ENCODE measurements at regions not wholly inside any gene's neighbourhood (a gene's known extent, or its start where the extent isn't known, plus 50 kb on each side); places are given as distances from the start of the nearest gene placed in this dataset.

- Histone ChIP-seq H3K9me3 (ENCODE audit: control insufficient read depth, insufficient read depth, low read length) (no peaks in the 10 kb centered on the region), H3K9ac (ENCODE audit: low read depth, low read length) (no peak overlapping the region), H3K4me1 (ENCODE audit: insufficient read depth, low read length) (peaks cover 10% of the 10 kb centered on the region; the same call in 1 of the 2 replicates), H3K36me3 (ENCODE audit: insufficient read depth, low read length) (no peaks in the 10 kb centered on the region)
Measured at GRCh38 chr6:2492686-2493523, 247.5 kb upstream of the GMDS start.

GRCh38 chr6:2491137-2491536 lies 245.7 kb upstream of the GMDS start:
- peaks cover 10% of the 10 kb centered on the region; the same call in 1 of the 2 replicates for H3K4me1 ChIP-seq (ENCODE audit: insufficient read depth, low read length)
- H3K9me3 ChIP-seq (ENCODE audit: control insufficient read depth, insufficient read depth, low read length): no peaks in the 10 kb centered on the region
- H3K9ac ChIP-seq (ENCODE audit: low read depth, low read length): no peak overlapping the region
- no peaks in the 10 kb centered on the region for H3K36me3 ChIP-seq (ENCODE audit: insufficient read depth, low read length)

- H3K9ac ChIP-seq (ENCODE audit: low read depth, low read length): no peak overlapping the region
- peaks cover 10% of the 10 kb centered on the region; the same call in 1 of the 2 replicates for H3K4me1 ChIP-seq (ENCODE audit: insufficient read depth, low read length)
- no peaks in the 10 kb centered on the region for H3K36me3 ChIP-seq (ENCODE audit: insufficient read depth, low read length)
- H3K9me3 ChIP-seq (ENCODE audit: control insufficient read depth, insufficient read depth, low read length): no peaks in the 10 kb centered on the region
Measured at GRCh38 chr6:2488578-2488977, 243.2 kb upstream of the GMDS start.

GRCh38 chr6:2485116-2485515 lies 239.7 kb upstream of the GMDS start:
- Histone ChIP-seq H3K36me3 (ENCODE audit: insufficient read depth, low read length) (no peaks in the 10 kb centered on the region), H3K9ac (ENCODE audit: low read depth, low read length) (no peak overlapping the region), H3K4me1 (ENCODE audit: insufficient read depth, low read length) (peaks cover 3% of the 10 kb centered on the region; the same call in 1 of the 2 replicates), H3K9me3 (ENCODE audit: control insufficient read depth, insufficient read depth, low read length) (peaks cover 5% of the 10 kb centered on the region; the same call in 1 of the 2 replicates)

GRCh38 chr6:2482773-2483172 lies 237.4 kb upstream of the GMDS start:
- no peaks in the 10 kb centered on the region for H3K36me3 ChIP-seq (ENCODE audit: insufficient read depth, low read length)
- no peak overlapping the region for H3K9ac ChIP-seq (ENCODE audit: low read depth, low read length)

GRCh38 chr6:2481307-2481706 lies 235.9 kb upstream of the GMDS start:
- no peak overlapping the region for H3K9ac ChIP-seq (ENCODE audit: low read depth, low read length)
- H3K9me3 ChIP-seq (ENCODE audit: control insufficient read depth, insufficient read depth, low read length): peaks cover 5% of the 10 kb centered on the region; the same call in 1 of the 2 replicates
- H3K36me3 ChIP-seq (ENCODE audit: insufficient read depth, low read length): no peaks in the 10 kb centered on the region
- no peaks in the 10 kb centered on the region for H3K4me1 ChIP-seq (ENCODE audit: insufficient read depth, low read length)

More at GRCh38 chr6:2482773-2483172, 237.4 kb upstream of the GMDS start:
- peaks cover 5% of the 10 kb centered on the region; the same call in 1 of the 2 replicates for H3K9me3 ChIP-seq (ENCODE audit: control insufficient read depth, insufficient read depth, low read length)
- no peaks in the 10 kb centered on the region for H3K4me1 ChIP-seq (ENCODE audit: insufficient read depth, low read length)

GRCh38 chr6:2480267-2480966 lies 235.0 kb upstream of the GMDS start:
- Histone ChIP-seq H3K9me3 (ENCODE audit: control insufficient read depth, insufficient read depth, low read length) (peaks cover 5% of the 10 kb centered on the region; the same call in 1 of the 2 replicates), H3K4me1 (ENCODE audit: insufficient read depth, low read length) (no peaks in the 10 kb centered on the region), H3K36me3 (ENCODE audit: insufficient read depth, low read length) (no peaks in the 10 kb centered on the region), H3K9ac (ENCODE audit: low read depth, low read length) (no peak overlapping the region)

GRCh38 chr6:2478200-2478599 lies 232.8 kb upstream of the GMDS start:
- Histone ChIP-seq H3K9me3 (ENCODE audit: control insufficient read depth, insufficient read depth, low read length) (peaks cover 5% of the 10 kb centered on the region; the same call in 1 of the 2 replicates), H3K36me3 (ENCODE audit: insufficient read depth, low read length) (no peaks in the 10 kb centered on the region), H3K9ac (ENCODE audit: low read depth, low read length) (no peak overlapping the region), H3K4me1 (ENCODE audit: insufficient read depth, low read length) (no peaks in the 10 kb centered on the region)

- no peaks in the 10 kb centered on the region for H3K36me3 ChIP-seq (ENCODE audit: insufficient read depth, low read length)
- H3K9ac ChIP-seq (ENCODE audit: low read depth, low read length): no peak overlapping the region
- H3K4me1 ChIP-seq (ENCODE audit: insufficient read depth, low read length): no peaks in the 10 kb centered on the region
- peaks cover 4% of the 10 kb centered on the region; the same call in 1 of the 2 replicates for H3K9me3 ChIP-seq (ENCODE audit: control insufficient read depth, insufficient read depth, low read length)
Measured at GRCh38 chr6:2477666-2478065, 232.3 kb upstream of the GMDS start.

GRCh38 chr6:2477250-2477649 lies 231.8 kb upstream of the GMDS start:
- H3K36me3 ChIP-seq (ENCODE audit: insufficient read depth, low read length): no peaks in the 10 kb centered on the region
- no peaks in the 10 kb centered on the region for H3K4me1 ChIP-seq (ENCODE audit: insufficient read depth, low read length)
- no peak overlapping the region for H3K9ac ChIP-seq (ENCODE audit: low read depth, low read length)
- H3K9me3 ChIP-seq (ENCODE audit: control insufficient read depth, insufficient read depth, low read length): no peaks in the 10 kb centered on the region

GRCh38 chr6:2476376-2476775 lies 231.0 kb upstream of the GMDS start:
- no peak overlapping the region for H3K9ac ChIP-seq (ENCODE audit: low read depth, low read length)
- H3K36me3 ChIP-seq (ENCODE audit: insufficient read depth, low read length): no peaks in the 10 kb centered on the region
- no peaks in the 10 kb centered on the region for H3K4me1 ChIP-seq (ENCODE audit: insufficient read depth, low read length)
- no peaks in the 10 kb centered on the region for H3K9me3 ChIP-seq (ENCODE audit: control insufficient read depth, insufficient read depth, low read length)

GRCh38 chr6:2471472-2471871 lies 226.1 kb upstream of the GMDS start:
- H3K9ac ChIP-seq (ENCODE audit: low read depth, low read length): no peak overlapping the region
- H3K4me1 ChIP-seq (ENCODE audit: insufficient read depth, low read length): peaks cover 9% of the 10 kb centered on the region; the same call in 1 of the 2 replicates

GRCh38 chr6:2469428-2469827 lies 224.0 kb upstream of the GMDS start:
- peaks cover 13% of the 10 kb centered on the region; the same call in 1 of the 2 replicates for H3K4me1 ChIP-seq (ENCODE audit: insufficient read depth, low read length)

More at GRCh38 chr6:2471472-2471871, 226.1 kb upstream of the GMDS start:
- Histone ChIP-seq H3K9me3 (ENCODE audit: control insufficient read depth, insufficient read depth, low read length) (no peaks in the 10 kb centered on the region), H3K36me3 (ENCODE audit: insufficient read depth, low read length) (no peaks in the 10 kb centered on the region)

GRCh38 chr6:2468601-2468955 lies 223.2 kb upstream of the GMDS start:
- H3K36me3 ChIP-seq (ENCODE audit: insufficient read depth, low read length): no peaks in the 10 kb centered on the region
- H3K4me1 ChIP-seq (ENCODE audit: insufficient read depth, low read length): peaks cover 13% of the 10 kb centered on the region; the same call in 1 of the 2 replicates
- no peaks in the 10 kb centered on the region for H3K9me3 ChIP-seq (ENCODE audit: control insufficient read depth, insufficient read depth, low read length)
- no peak overlapping the region for H3K9ac ChIP-seq (ENCODE audit: low read depth, low read length)

More at GRCh38 chr6:2469428-2469827, 224.0 kb upstream of the GMDS start:
- Histone ChIP-seq H3K9ac (ENCODE audit: low read depth, low read length) (no peak overlapping the region), H3K36me3 (ENCODE audit: insufficient read depth, low read length) (no peaks in the 10 kb centered on the region), H3K9me3 (ENCODE audit: control insufficient read depth, insufficient read depth, low read length) (no peaks in the 10 kb centered on the region)

Measured in ES-I3 (cell line).